CD4-positive, CD25-positive, alpha-beta regulatory T cell (primary cell): ENCODE measurements at regions not wholly inside any gene's neighbourhood (a gene's known extent, or its start where the extent isn't known, plus 50 kb on each side); places are given as distances from the start of the nearest gene placed in this dataset.
"Not testable (repeated sequence)": the region's sequence is repeated elsewhere in the genome, so short reads cannot be mapped to it uniquely, and the experiment has no call there.

Experiments used
- ATAC-seq, 2 donors: fragments of 150-1000 bp; cut with Tn5 transposase; one replicate each; pipeline ENCODE4 v1.10.0; 2021; ENCODE audit warnings: low read depth in 2 of 2, moderate number of reproducible peaks in 2 of 2, moderate library complexity in 1 of 2
- DNase-seq, 3 donors: peaks; one replicate each; pipeline versions ENCODE4 v3.0.0 to v3.0.0-alpha.2; 2012 to 2022; ENCODE audit warnings: mixed read lengths in 1 of 3
- H3K27ac ChIP-seq: one replicate; pipeline ENCODE4 v1.7.0; 2013; ENCODE audit warnings: mild to moderate bottlenecking, low read length; ENCODE audit not compliant: insufficient read depth, poor library complexity, severe bottlenecking
- H3K27me3 ChIP-seq: one replicate; pipeline ENCODE4 v1.7.0; 2013; ENCODE audit warnings: low read length; ENCODE audit not compliant: control insufficient read depth, insufficient read depth
- H3K36me3 ChIP-seq: one replicate; pipeline ENCODE4 v1.7.0; 2013; ENCODE audit warnings: mild to moderate bottlenecking, low read length, moderate library complexity; ENCODE audit not compliant: control insufficient read depth, insufficient read depth
- H3K4me1 ChIP-seq: 2 replicates; pipeline ENCODE4 v1.7.0; 2013; ENCODE audit warnings: mild to moderate bottlenecking, low read length; ENCODE audit not compliant: insufficient read depth, control insufficient read depth, poor library complexity, severe bottlenecking
- H3K4me3 ChIP-seq: one replicate; pipeline ENCODE4 v1.7.0; 2013; ENCODE audit warnings: low read depth, mild to moderate bottlenecking, low read length, moderate library complexity
- H3K9me3 ChIP-seq, 2 experiments: 1 replicate in 1 of 2; 2 replicates in 1 of 2; pipeline ENCODE4 v1.7.0; 2013; ENCODE audit warnings: low read length in 2 of 2, mild to moderate bottlenecking in 1 of 2, moderate library complexity in 1 of 2; ENCODE audit not compliant: control insufficient read depth in 2 of 2
- H3K27ac Mint-ChIP-seq, 3 donors: one replicate each; pipeline ENCODE4 v1.8.0; 2020 to 2022; ENCODE audit warnings: mild to moderate bottlenecking in 3 of 3, mixed read lengths in 3 of 3, moderate library complexity in 2 of 3
- H3K27me3 Mint-ChIP-seq: one replicate; pipeline ENCODE4 v1.8.0; 2022; ENCODE audit warnings: mild to moderate bottlenecking, mixed read lengths
- H3K36me3 Mint-ChIP-seq: one replicate; pipeline ENCODE4 v1.8.0; 2020; ENCODE audit warnings: mixed read lengths
- H3K4me1 Mint-ChIP-seq, 4 donors: one replicate each; pipeline ENCODE4 v1.8.0; 2020 to 2022; ENCODE audit warnings: mixed read lengths in 4 of 4, mild to moderate bottlenecking in 1 of 4
- H3K4me3 Mint-ChIP-seq, 4 donors: one replicate each; pipeline ENCODE4 v1.8.0; 2020 to 2022; ENCODE audit warnings: mild to moderate bottlenecking in 4 of 4, mixed read lengths in 4 of 4, moderate library complexity in 3 of 4
- H3K9me3 Mint-ChIP-seq, 7 donors: one replicate each; pipeline ENCODE4 v1.8.0; 2020 to 2022; ENCODE audit warnings: mixed read lengths in 7 of 7, mild to moderate bottlenecking in 3 of 7, moderate library complexity in 2 of 7

DNA sequence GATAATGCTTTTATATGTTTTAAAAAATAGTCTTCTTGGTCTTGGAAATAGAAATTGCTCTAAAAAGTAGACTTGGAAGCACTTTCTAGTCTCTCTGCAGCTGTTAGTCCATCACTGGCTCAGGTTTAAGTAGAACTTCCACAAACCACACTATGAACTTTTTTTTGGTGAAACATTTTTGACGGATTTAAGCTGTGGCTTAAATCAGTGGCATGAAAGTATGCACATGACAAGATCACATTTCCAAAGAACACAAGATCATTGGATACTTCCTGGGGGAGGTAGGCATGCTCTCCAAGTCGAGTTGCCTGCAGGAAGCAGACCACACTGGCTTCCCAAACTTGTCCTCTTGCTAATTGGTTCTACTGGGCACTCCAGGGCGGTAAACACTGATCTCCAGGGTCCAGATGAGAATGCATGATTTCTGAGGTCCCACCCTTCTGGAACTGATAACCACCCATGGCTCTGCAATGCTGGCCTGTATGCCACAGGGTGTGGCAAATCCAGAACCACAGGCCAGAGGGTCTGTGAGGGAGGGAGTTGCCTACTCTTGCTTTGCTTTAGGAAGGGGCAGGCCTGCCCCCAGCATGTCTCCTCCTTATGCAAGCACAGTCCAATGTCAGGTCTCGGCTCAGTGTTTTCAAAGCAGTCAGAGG is 331.9 kb upstream of the SFRP2 start:
- Histone ChIP-seq H3K4me3 (no peak overlapping the region), H3K4me1 (no peaks in the 10 kb centered on the region), H3K9me3 (no peaks in the 10 kb centered on the region), H3K36me3 (no peaks in the 10 kb centered on the region), H3K27me3 (no peaks in the 10 kb centered on the region), H3K27ac (no peak overlapping the region)
- ATAC-seq: no peak
- Mint-ChIP-seq H3K4me3 (no peak overlapping the region), H3K27me3 (peaks cover 5% of the 10 kb centered on the region), H3K27ac (no peak overlapping the region), H3K4me1 (no peaks in the 10 kb centered on the region), H3K36me3 (no peaks in the 10 kb centered on the region), H3K9me3 (peaks cover 0 to 3% (median 0%) of the 10 kb centered on the region in 7 donors)
- DNase-seq: no peak

DNA sequence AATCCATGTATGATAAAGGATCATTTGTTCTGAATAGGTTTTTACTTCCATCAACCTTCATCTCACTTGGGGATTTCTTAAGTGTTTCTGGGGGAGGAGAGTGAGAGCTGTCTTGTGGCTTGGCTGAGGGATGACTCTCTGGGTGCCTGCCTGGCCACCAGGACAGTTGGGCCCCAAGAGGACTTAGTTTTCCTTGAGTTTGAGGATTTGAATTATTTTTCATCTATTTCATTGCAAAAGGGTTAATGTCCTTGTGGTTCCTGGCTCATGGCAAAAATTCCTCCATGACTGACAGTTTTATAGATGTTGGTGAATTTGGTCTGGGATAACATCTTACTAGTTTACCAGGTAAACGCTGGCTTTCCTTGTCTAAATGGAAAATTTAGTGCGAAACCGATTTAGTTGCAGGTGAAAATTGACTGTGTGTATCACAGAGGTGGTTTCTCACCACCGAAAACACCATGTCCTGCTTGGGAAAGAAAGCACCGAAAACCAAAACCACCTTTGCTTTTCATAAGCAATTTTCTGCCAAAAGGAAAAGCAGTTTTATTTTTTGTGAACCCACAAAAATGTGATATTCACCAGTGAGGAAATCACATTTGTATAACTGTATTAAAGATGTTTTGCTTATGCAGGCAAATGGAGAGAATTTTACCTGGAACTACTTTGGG is 331.3 kb upstream of the SFRP2 start:
- Mint-ChIP-seq H3K9me3 (peaks cover 0 to 3% (median 0%) of the 10 kb centered on the region in 7 donors), H3K36me3 (no peaks in the 10 kb centered on the region), H3K27me3 (peaks cover 3% of the 10 kb centered on the region), H3K4me1 (no peaks in the 10 kb centered on the region), H3K4me3 (no peak overlapping the region), H3K27ac (no peak overlapping the region)
- Histone ChIP-seq H3K4me1 (no peaks in the 10 kb centered on the region), H3K9me3 (no peaks in the 10 kb centered on the region), H3K27ac (no peak overlapping the region), H3K36me3 (no peaks in the 10 kb centered on the region), H3K4me3 (no peak overlapping the region), H3K27me3 (no peaks in the 10 kb centered on the region)
- no peak for DNase-seq
- no peak for ATAC-seq

DNA sequence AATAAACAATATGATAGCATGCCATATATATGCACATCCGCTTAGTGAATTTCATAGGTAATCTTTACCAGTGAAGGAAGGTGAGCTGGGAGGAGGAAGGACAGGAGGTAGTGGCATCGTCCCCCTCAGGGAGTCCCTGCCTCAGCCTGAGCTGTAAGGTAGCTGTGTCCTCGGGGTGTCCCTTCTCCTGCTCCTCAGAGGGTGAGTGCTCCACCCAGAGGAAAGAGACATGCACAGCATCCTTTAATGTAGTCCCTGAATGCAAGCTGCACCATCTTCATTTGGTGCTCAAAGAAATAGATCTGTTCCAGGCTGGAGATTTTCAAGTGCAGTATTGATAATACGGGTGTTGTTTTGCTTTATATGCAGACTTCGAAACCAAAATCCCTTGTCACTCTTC is 330.4 kb upstream of the SFRP2 start:
- H3K27ac ChIP-seq: no peak overlapping the region
- ATAC-seq (no peak), DNase-seq (no peak)
- no peaks in the 10 kb centered on the region for H3K36me3 Mint-ChIP-seq
- H3K9me3 ChIP-seq: no peaks in the 10 kb centered on the region
- no peak overlapping the region for H3K4me3 ChIP-seq
- no peaks in the 10 kb centered on the region for H3K4me1 Mint-ChIP-seq
- no peak overlapping the region for H3K4me3 Mint-ChIP-seq
- H3K27ac Mint-ChIP-seq: no peak overlapping the region
- no peaks in the 10 kb centered on the region for H3K27me3 ChIP-seq
- no peaks in the 10 kb centered on the region for H3K27me3 Mint-ChIP-seq
- H3K4me1 ChIP-seq: no peaks in the 10 kb centered on the region
- H3K9me3 Mint-ChIP-seq: peaks cover 0 to 3% (median 0%) of the 10 kb centered on the region in 7 donors
- no peaks in the 10 kb centered on the region for H3K36me3 ChIP-seq

DNA sequence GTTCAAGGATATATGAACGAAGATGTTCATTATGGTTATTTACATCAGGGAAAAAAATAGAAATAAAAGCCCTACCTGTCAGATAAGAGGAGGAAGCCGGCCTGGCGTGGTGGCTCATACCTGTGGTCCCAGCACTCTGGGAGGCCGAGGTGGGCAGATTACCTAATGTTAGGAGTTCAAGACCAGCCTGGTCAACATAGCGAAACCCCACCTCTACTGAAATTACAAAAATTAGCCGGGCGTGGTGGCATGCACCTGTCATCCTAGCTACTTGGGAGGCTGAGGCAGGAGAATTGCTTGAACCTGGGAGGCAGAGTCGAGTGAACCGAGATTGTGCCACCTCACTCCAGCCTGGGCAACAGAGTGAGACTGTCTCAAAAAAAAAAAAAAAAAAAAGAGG is 328.8 kb upstream of the SFRP2 start:
- H3K27ac Mint-ChIP-seq, H3K4me3 Mint-ChIP-seq, H3K36me3 ChIP-seq, H3K27me3 Mint-ChIP-seq, H3K4me1 ChIP-seq, ATAC-seq, H3K27me3 ChIP-seq, H3K4me3 ChIP-seq, H3K36me3 Mint-ChIP-seq, H3K9me3 ChIP-seq, H3K27ac ChIP-seq, DNase-seq, H3K4me1 Mint-ChIP-seq: not testable (repeated sequence)
- H3K9me3 Mint-ChIP-seq: peaks cover 0 to 11% (median 3%) of the 10 kb centered on the region in 7 donors

DNA sequence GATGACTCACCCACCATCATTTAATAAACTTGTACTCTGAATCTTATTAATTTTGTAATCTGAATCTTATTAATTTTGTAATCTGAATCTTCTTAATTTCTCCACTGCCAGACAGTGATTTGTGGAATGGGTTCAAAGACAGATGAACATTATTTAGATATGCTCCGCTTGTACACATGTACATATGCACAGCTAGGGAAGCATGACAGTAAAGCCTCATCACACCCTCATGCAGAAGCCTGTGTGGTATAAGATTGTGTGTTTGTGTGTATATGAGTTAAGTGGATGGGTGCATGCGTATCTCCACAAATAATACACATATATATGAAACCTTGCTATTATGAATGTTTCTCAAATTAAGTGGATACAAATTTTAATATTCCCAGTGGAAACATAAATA is 318.5 kb upstream of the SFRP2 start:
- Mint-ChIP-seq H3K27me3 (peaks cover 4% of the 10 kb centered on the region), H3K27ac (no peak overlapping the region), H3K9me3 (peaks cover 0 to 6% (median 4%) of the 10 kb centered on the region in 7 donors), H3K36me3 (no peaks in the 10 kb centered on the region), H3K4me1 (no peaks in the 10 kb centered on the region), H3K4me3 (no peak overlapping the region)
- Histone ChIP-seq H3K4me3 (no peak overlapping the region), H3K4me1 (no peaks in the 10 kb centered on the region), H3K9me3 (no peaks in the 10 kb centered on the region), H3K27ac (no peak overlapping the region), H3K36me3 (no peaks in the 10 kb centered on the region), H3K27me3 (peaks cover 2% of the 10 kb centered on the region)
- ATAC-seq (no peak), DNase-seq (no peak)

DNA sequence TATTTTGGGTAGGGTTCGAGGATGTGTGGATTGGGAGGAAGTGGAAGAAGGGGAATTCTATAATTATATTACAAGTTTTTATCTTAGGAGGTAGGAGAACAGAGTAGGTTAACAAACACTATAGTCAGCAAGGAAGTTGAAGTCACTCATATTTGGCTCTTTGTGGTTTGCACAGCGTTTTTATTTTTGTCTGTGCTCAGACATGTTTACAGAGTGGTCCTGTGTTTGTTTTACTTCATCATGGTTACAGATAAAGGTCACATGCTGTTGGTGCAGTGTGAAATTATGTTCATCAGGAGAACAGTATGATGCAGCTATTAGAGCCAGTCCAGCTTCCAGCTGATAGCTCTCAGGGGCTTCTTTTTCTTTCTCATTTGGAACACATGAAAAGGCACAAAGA is 299.9 kb upstream of the SFRP2 start:
- H3K4me3 ChIP-seq: no peak overlapping the region
- no peak for ATAC-seq
- no peak for DNase-seq
- H3K4me1 ChIP-seq: no peaks in the 10 kb centered on the region
- no peaks in the 10 kb centered on the region for H3K36me3 Mint-ChIP-seq
- H3K27me3 Mint-ChIP-seq: no peaks in the 10 kb centered on the region
- H3K4me1 Mint-ChIP-seq: no peaks in the 10 kb centered on the region
- no peaks in the 10 kb centered on the region for H3K36me3 ChIP-seq
- H3K4me3 Mint-ChIP-seq: no peak overlapping the region
- no peaks in the 10 kb centered on the region for H3K27me3 ChIP-seq
- H3K9me3 Mint-ChIP-seq: peaks cover 0 to 6% (median 0%) of the 10 kb centered on the region in 7 donors
- H3K27ac Mint-ChIP-seq: no peak overlapping the region
- no peak overlapping the region for H3K27ac ChIP-seq
- H3K9me3 ChIP-seq: no peaks in the 10 kb centered on the region

DNA sequence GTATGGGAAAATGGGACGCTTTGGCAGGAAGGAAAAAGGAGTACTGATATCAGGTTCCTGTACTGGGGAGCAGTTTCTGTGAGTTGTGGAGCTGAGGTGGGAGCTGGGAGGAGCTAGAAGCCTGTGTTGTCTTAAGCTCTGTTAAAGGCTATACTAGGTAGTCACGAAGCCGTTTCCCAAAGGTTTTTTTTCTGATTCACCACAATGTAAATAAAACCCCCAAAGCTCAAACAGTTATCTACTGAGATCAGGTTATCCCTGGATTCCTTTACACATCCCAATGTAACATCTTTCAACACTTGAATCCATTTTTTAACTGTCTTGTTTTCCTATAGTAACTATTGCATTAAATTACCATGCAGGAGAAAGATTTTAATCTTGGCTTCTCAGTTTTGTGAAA is 297.4 kb upstream of the SFRP2 start:
- H3K4me3 Mint-ChIP-seq: no peak overlapping the region
- Histone ChIP-seq H3K27me3 (no peaks in the 10 kb centered on the region), H3K27ac (no peak overlapping the region), H3K9me3 (no peaks in the 10 kb centered on the region), H3K4me3 (no peak overlapping the region), H3K36me3 (no peaks in the 10 kb centered on the region), H3K4me1 (no peaks in the 10 kb centered on the region)
- H3K4me1 Mint-ChIP-seq: no peaks in the 10 kb centered on the region
- ATAC-seq (no peak), DNase-seq (no peak)
- no peaks in the 10 kb centered on the region for H3K36me3 Mint-ChIP-seq
- H3K27me3 Mint-ChIP-seq: no peaks in the 10 kb centered on the region
- peaks cover 0 to 6% (median 0%) of the 10 kb centered on the region in 7 donors for H3K9me3 Mint-ChIP-seq
- H3K27ac Mint-ChIP-seq: no peak overlapping the region

DNA sequence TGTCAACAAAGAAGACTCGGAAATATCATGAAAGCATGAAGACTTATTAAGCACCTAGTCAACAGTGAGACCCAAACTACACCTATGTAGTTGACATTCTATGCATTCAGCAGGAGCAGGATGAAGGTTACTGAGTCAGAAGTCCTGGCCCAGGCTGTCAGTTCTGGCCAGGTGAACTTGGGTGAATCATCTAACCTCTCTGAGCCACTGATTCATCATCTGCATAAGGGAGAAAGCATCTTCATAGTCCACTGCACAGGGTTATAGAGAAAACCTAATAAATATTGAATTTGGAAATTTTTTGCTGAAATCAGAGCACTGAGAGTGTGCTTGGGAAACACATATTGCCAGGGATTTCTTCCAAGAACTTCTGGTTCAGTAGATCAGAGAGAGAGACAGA is 296.0 kb upstream of the SFRP2 start:
- no peak overlapping the region for H3K4me3 ChIP-seq
- DNase-seq (no peak), ATAC-seq (no peak)
- Mint-ChIP-seq H3K27me3 (no peaks in the 10 kb centered on the region), H3K36me3 (no peaks in the 10 kb centered on the region), H3K4me3 (no peak overlapping the region), H3K27ac (no peak overlapping the region), H3K9me3 (peaks cover 0 to 6% (median 0%) of the 10 kb centered on the region in 7 donors), H3K4me1 (no peaks in the 10 kb centered on the region)
- no peaks in the 10 kb centered on the region for H3K36me3 ChIP-seq
- H3K9me3 ChIP-seq: no peaks in the 10 kb centered on the region
- no peaks in the 10 kb centered on the region for H3K27me3 ChIP-seq
- H3K4me1 ChIP-seq: no peaks in the 10 kb centered on the region
- no peak overlapping the region for H3K27ac ChIP-seq
